Sigmoid colon (tissue), 3 donors: ENCODE measurements at regions not wholly inside any gene's neighbourhood (a gene's known extent, or its start where the extent isn't known, plus 50 kb on each side); places are given as distances from the start of the nearest gene placed in this dataset.

ENCODE experiments used
- CTCF ChIP-seq, 4 experiments: fragments of 450-650 bp in 3 of 4; fragments of 200-600 bp in 1 of 4; IDR thresholded peaks; one replicate each; pipeline ENCODE4 v1.5.1; 2016 to 2019; ENCODE audit warnings: antibody characterized with exemption in 4 of 4, mild to moderate bottlenecking in 3 of 4, moderate library complexity in 2 of 4
- POLR2A ChIP-seq, 2 donors: fragments of 450-650 bp; IDR thresholded peaks; one replicate each; pipeline ENCODE4 v1.6.1; 2016; ENCODE audit warnings: antibody characterized with exemption in 2 of 2, mild to moderate bottlenecking in 2 of 2, moderate library complexity in 2 of 2

GRCh38 chr3:8261018-8261417 is 240.6 kb upstream of the LMCD1 start:
- TF ChIP-seq POLR2A (IDR thresholded peaks at IDR 0.05) = no peak
- TF ChIP-seq CTCF (IDR thresholded peaks at IDR 0.05) = no peak
